ENCODE measurements at regions not wholly inside any gene's neighbourhood (a gene's known extent, or its start where the extent isn't known, plus 50 kb on each side); places are given as distances from the start of the nearest gene placed in this dataset.

GRCh38 chr1:171418546-171418945 is 66.8 kb upstream of the PRRC2C start:
- TF ChIP-seq, protein P1, sequence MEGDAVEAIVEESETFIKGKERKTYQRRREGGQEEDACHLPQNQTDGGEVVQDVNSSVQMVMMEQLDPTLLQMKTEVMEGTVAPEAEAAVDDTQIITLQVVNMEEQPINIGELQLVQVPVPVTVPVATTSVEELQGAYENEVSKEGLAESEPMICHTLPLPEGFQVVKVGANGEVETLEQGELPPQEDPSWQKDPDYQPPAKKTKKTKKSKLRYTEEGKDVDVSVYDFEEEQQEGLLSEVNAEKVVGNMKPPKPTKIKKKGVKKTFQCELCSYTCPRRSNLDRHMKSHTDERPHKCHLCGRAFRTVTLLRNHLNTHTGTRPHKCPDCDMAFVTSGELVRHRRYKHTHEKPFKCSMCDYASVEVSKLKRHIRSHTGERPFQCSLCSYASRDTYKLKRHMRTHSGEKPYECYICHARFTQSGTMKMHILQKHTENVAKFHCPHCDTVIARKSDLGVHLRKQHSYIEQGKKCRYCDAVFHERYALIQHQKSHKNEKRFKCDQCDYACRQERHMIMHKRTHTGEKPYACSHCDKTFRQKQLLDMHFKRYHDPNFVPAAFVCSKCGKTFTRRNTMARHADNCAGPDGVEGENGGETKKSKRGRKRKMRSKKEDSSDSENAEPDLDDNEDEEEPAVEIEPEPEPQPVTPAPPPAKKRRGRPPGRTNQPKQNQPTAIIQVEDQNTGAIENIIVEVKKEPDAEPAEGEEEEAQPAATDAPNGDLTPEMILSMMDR (IDR thresholded peaks at IDR 0.05; ENCODE audit: insufficient read depth, low read depth, low read length): no peak
- TF ChIP-seq EZH2 (IDR thresholded peaks at IDR 0.05; ENCODE audit: insufficient read depth, low read length): no peak
